H9 (cell line): ENCODE measurements at regions not wholly inside any gene's neighbourhood (a gene's known extent, or its start where the extent isn't known, plus 50 kb on each side); places are given as distances from the start of the nearest gene placed in this dataset.

ENCODE experiments used
- DNase-seq: peaks from one replicate; pipeline ENCODE4 v3.0.0-alpha.2; 2017
- H2AFZ ChIP-seq: one replicate; pipeline ENCODE4 v1.6.1; 2013; ENCODE audit warnings: mild to moderate bottlenecking, low read length, control low read depth, moderate library complexity
- H2AK5ac ChIP-seq: 2 replicates; pipeline ENCODE4 v1.6.1; 2013; ENCODE audit warnings: low read length, control low read depth, mixed read lengths; ENCODE audit not compliant: insufficient read length
- H2BK120ac ChIP-seq: one replicate; pipeline ENCODE4 v1.6.1; 2013; ENCODE audit warnings: low read depth, mild to moderate bottlenecking, low read length, control low read depth, inconsistent platforms; ENCODE audit not compliant: poor library complexity, severe bottlenecking
- H2BK12ac ChIP-seq: 2 replicates; pipeline ENCODE4 v1.6.1; 2013; ENCODE audit warnings: low read length, control low read depth, mixed read lengths, low read depth; ENCODE audit not compliant: insufficient read length
- H2BK15ac ChIP-seq: 2 replicates; pipeline ENCODE4 v1.6.1; 2013; ENCODE audit warnings: low read depth, low read length, control low read depth
- H2BK20ac ChIP-seq: one replicate; pipeline ENCODE4 v1.6.1; 2013; ENCODE audit warnings: low read depth, mild to moderate bottlenecking, low read length, control low read depth, inconsistent platforms; ENCODE audit not compliant: poor library complexity, severe bottlenecking
- H2BK5ac ChIP-seq: 2 replicates; pipeline ENCODE4 v1.6.1; 2013; ENCODE audit warnings: low read length, control low read depth, mixed read lengths; ENCODE audit not compliant: insufficient read length
- H3K14ac ChIP-seq: 2 replicates; pipeline ENCODE4 v1.6.1; 2013; ENCODE audit warnings: low read length, control low read depth; ENCODE audit not compliant: insufficient read depth
- H3K18ac ChIP-seq: 2 replicates; pipeline ENCODE4 v1.6.1; 2013; ENCODE audit warnings: low read depth, mild to moderate bottlenecking, mixed read lengths, low read length, control low read depth; ENCODE audit not compliant: insufficient read length
- H3K23ac ChIP-seq: 2 replicates; pipeline ENCODE4 v1.6.1; 2013; ENCODE audit warnings: low read length, control low read depth, mixed read lengths, low read depth; ENCODE audit not compliant: insufficient read length
- H3K23me2 ChIP-seq: 2 replicates; pipeline ENCODE4 v1.6.1; 2013; ENCODE audit warnings: low read depth, mild to moderate bottlenecking, mixed read lengths, low read length, control low read depth; ENCODE audit not compliant: insufficient read length, poor library complexity, severe bottlenecking
- H3K27ac ChIP-seq: 2 replicates; pipeline ENCODE4 v1.5.1; 2013; ENCODE audit warnings: low read length, control low read depth, mixed read lengths, low read depth; ENCODE audit not compliant: insufficient read length
- H3K27me3 ChIP-seq: 2 replicates; pipeline ENCODE4 v1.6.1; 2013; ENCODE audit warnings: low read length, control low read depth, inconsistent platforms; ENCODE audit not compliant: insufficient read depth
- H3K4ac ChIP-seq: 2 replicates; pipeline ENCODE4 v1.6.1; 2013; ENCODE audit warnings: low read depth, mild to moderate bottlenecking, control low read depth, inconsistent platforms, low read length, moderate library complexity
- H3K4me1 ChIP-seq: 2 replicates; pipeline ENCODE4 v1.6.1; 2013; ENCODE audit warnings: low read length, control low read depth, inconsistent platforms; ENCODE audit not compliant: insufficient read depth
- H3K4me2 ChIP-seq: 2 replicates; pipeline ENCODE4 v1.6.1; 2013; ENCODE audit warnings: low read length, control low read depth, mixed read lengths; ENCODE audit not compliant: insufficient read length, insufficient read depth
- H3K56ac ChIP-seq: 2 replicates; pipeline ENCODE4 v1.6.1; 2013; ENCODE audit warnings: low read depth, mild to moderate bottlenecking, mixed read lengths, low read length, control low read depth; ENCODE audit not compliant: insufficient read length
- H3K79me1 ChIP-seq: 2 replicates; pipeline ENCODE4 v1.6.1; 2013; ENCODE audit warnings: low read depth, mild to moderate bottlenecking, moderate library complexity, low read length, control low read depth, inconsistent platforms; ENCODE audit not compliant: insufficient read depth, poor library complexity, severe bottlenecking
- H3K79me2 ChIP-seq: 2 replicates; pipeline ENCODE4 v1.6.1; 2013; ENCODE audit warnings: low read length, control low read depth, inconsistent platforms; ENCODE audit not compliant: insufficient read depth
- H3K9ac ChIP-seq: 2 replicates; pipeline ENCODE4 v1.6.1; 2013; ENCODE audit warnings: low read length, control low read depth, mixed read lengths; ENCODE audit not compliant: insufficient read length; ENCODE audit errors: extremely low read depth
- H3K9me3 ChIP-seq: one replicate; pipeline ENCODE4 v1.6.1; 2013; ENCODE audit warnings: low read depth, low read length, inconsistent platforms; ENCODE audit not compliant: control insufficient read depth
- H3T11ph ChIP-seq: one replicate; pipeline ENCODE4 v1.6.1; 2013; ENCODE audit warnings: mild to moderate bottlenecking, low read length, control low read depth, inconsistent platforms
- H4K20me1 ChIP-seq: one replicate; pipeline ENCODE4 v1.6.1; 2013; ENCODE audit not compliant: control insufficient read depth, insufficient read length, insufficient read depth
- H4K5ac ChIP-seq: 2 replicates; pipeline ENCODE4 v1.6.1; 2013; ENCODE audit warnings: low read depth, mild to moderate bottlenecking, mixed read lengths, low read length, control low read depth; ENCODE audit not compliant: insufficient read length
- H4K8ac ChIP-seq: replicated peaks from 2 replicates; pipeline ENCODE4 v1.6.1; 2013; ENCODE audit warnings: low read length, control low read depth, mixed read lengths, low read depth; ENCODE audit not compliant: insufficient read length
- H4K91ac ChIP-seq: 2 replicates; pipeline ENCODE4 v1.6.1; 2013; ENCODE audit warnings: low read depth, mild to moderate bottlenecking, moderate library complexity, mixed read lengths, low read length, control low read depth; ENCODE audit not compliant: insufficient read length
- H3K27ac Mint-ChIP-seq, 3 experiments: 2 replicates in 2 of 3; 3 replicates in 1 of 3; pipeline ENCODE4 v1.8.0; 2020 to 2021; ENCODE audit warnings: mixed read lengths in 3 of 3, mild to moderate bottlenecking in 1 of 3, moderate library complexity in 1 of 3
- H3K27me3 Mint-ChIP-seq: 2 replicates; pipeline ENCODE4 v1.8.0; 2021; ENCODE audit warnings: low read depth, mild to moderate bottlenecking, moderate library complexity, mixed read lengths
- H3K36me3 Mint-ChIP-seq, 3 experiments: 2 replicates in 2 of 3; 3 replicates in 1 of 3; pipeline ENCODE4 v1.8.0; 2020 to 2021; ENCODE audit warnings: low read depth in 3 of 3, mixed read lengths in 3 of 3; ENCODE audit not compliant: insufficient read depth in 1 of 3
- H3K4me1 Mint-ChIP-seq, 2 experiments: 2 replicates each; pipeline ENCODE4 v1.8.0; 2020; ENCODE audit warnings: mixed read lengths in 2 of 2
- H3K4me3 Mint-ChIP-seq, 2 experiments: 2 replicates in 1 of 2; 3 replicates in 1 of 2; pipeline ENCODE4 v1.8.0; 2020 to 2021; ENCODE audit warnings: mild to moderate bottlenecking in 2 of 2, mixed read lengths in 2 of 2, moderate library complexity in 1 of 2
- H3K9me3 Mint-ChIP-seq, 2 experiments: 2 replicates in 1 of 2; 3 replicates in 1 of 2; pipeline ENCODE4 v1.8.0; 2020; ENCODE audit warnings: mild to moderate bottlenecking in 2 of 2, mixed read lengths in 2 of 2, moderate library complexity in 1 of 2
- WGBS: extraction: QIAGEN DNeasy Blood & Tissue Kit; methylation state at CpG from one replicate; pipeline ENCODE4 v1.1.7; 2013; ENCODE audit warnings: missing lambda C conversion rate, low lambda C conversion rate, mixed read lengths; ENCODE audit not compliant: insufficient read length; ENCODE audit errors: extremely low coverage; 5-methylcytosine and 5-hydroxymethylcytosine counted together
- TF ChIP-seq, protein P1 (sequence below): fragments of 200-600 bp; sonication (generic); conservative IDR thresholded peaks from 3 replicates; pipeline ENCODE4 v1.8.0; 2021; ENCODE audit warnings: antibody characterized with exemption, mild to moderate bottlenecking

GRCh38 chr12:61513499-61513898 is 746.7 kb upstream of the USP15 start:
- Histone ChIP-seq H2BK120ac (no peak overlapping the region), H3K18ac (no peak overlapping the region), H3K4me2 (no peak overlapping the region), H3K4ac (no peak overlapping the region), H3K4me1 (no peaks in the 10 kb centered on the region), H3K56ac (no peak overlapping the region), H3K27me3 (no peaks in the 10 kb centered on the region), H3K23ac (no peak overlapping the region), H3K9me3 (no peaks in the 10 kb centered on the region), H2BK20ac (no peak overlapping the region), H4K91ac (no peak overlapping the region), H3K23me2 (no peaks in the 10 kb centered on the region), H2AK5ac (no peak overlapping the region), H4K8ac (no peak overlapping the region), H4K5ac (no peak overlapping the region), H3K9ac (no peak overlapping the region), H2AFZ (no peak overlapping the region), H3K79me2 (no peaks in the 10 kb centered on the region), H3K14ac (no peak overlapping the region), H3K79me1 (no peaks in the 10 kb centered on the region), H2BK12ac (no peak overlapping the region), H2BK5ac (no peak overlapping the region), H3K27ac (no peak overlapping the region), H3T11ph (no peak overlapping the region), H2BK15ac (no peak overlapping the region), H4K20me1 (no peaks in the 10 kb centered on the region)
- no peaks in the 10 kb centered on the region for H3K9me3 Mint-ChIP-seq
- TF ChIP-seq, protein P1, sequence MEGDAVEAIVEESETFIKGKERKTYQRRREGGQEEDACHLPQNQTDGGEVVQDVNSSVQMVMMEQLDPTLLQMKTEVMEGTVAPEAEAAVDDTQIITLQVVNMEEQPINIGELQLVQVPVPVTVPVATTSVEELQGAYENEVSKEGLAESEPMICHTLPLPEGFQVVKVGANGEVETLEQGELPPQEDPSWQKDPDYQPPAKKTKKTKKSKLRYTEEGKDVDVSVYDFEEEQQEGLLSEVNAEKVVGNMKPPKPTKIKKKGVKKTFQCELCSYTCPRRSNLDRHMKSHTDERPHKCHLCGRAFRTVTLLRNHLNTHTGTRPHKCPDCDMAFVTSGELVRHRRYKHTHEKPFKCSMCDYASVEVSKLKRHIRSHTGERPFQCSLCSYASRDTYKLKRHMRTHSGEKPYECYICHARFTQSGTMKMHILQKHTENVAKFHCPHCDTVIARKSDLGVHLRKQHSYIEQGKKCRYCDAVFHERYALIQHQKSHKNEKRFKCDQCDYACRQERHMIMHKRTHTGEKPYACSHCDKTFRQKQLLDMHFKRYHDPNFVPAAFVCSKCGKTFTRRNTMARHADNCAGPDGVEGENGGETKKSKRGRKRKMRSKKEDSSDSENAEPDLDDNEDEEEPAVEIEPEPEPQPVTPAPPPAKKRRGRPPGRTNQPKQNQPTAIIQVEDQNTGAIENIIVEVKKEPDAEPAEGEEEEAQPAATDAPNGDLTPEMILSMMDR: no peak
- H3K27ac Mint-ChIP-seq: no peak overlapping the region
- no CpG with 5 or more reads among the region's 2 CpGs for WGBS
- H3K4me1 Mint-ChIP-seq: peaks cover 4% of the 10 kb centered on the region in 2 experiments; a peak in 2 of 4 replicates
- no peak for DNase-seq
- no peaks in the 10 kb centered on the region for H3K36me3 Mint-ChIP-seq
- H3K4me3 Mint-ChIP-seq: no peak overlapping the region
- H3K27me3 Mint-ChIP-seq: no peaks in the 10 kb centered on the region; the same call in 1 of the 2 replicates
